Naive B cell (primary cell): ENCODE measurements at regions not wholly inside any gene's neighbourhood (a gene's known extent, or its start where the extent isn't known, plus 50 kb on each side); places are given as distances from the start of the nearest gene placed in this dataset.

ENCODE experiments used
- ATAC-seq, 2 donors: fragments of 150-1000 bp; cut with Tn5 transposase; 2 replicates each; pipeline ENCODE4 v1.10.0; 2021; ENCODE audit warnings: low read depth in 2 of 2, mild to moderate bottlenecking in 2 of 2, moderate library complexity in 2 of 2
- DNase-seq: peaks from one replicate; pipeline ENCODE4 v3.0.0; 2022
- H3K27ac Mint-ChIP-seq, 6 donors: one replicate each; pipeline ENCODE4 v1.8.0; 2020 to 2022; ENCODE audit warnings: mild to moderate bottlenecking in 6 of 6, mixed read lengths in 6 of 6, moderate library complexity in 5 of 6, inconsistent platforms in 2 of 6
- H3K27me3 Mint-ChIP-seq, 3 donors: one replicate each; pipeline ENCODE4 v1.8.0; 2021 to 2022; ENCODE audit warnings: mixed read lengths in 3 of 3, mild to moderate bottlenecking in 1 of 3
- H3K36me3 Mint-ChIP-seq, 2 donors: one replicate each; pipeline ENCODE4 v1.8.0; 2020 to 2022; ENCODE audit warnings: mixed read lengths in 2 of 2, inconsistent platforms in 1 of 2, mild to moderate bottlenecking in 1 of 2
- H3K4me1 Mint-ChIP-seq, 3 donors: one replicate each; pipeline ENCODE4 v1.8.0; 2020 to 2022; ENCODE audit warnings: mixed read lengths in 3 of 3, inconsistent platforms in 1 of 3, mild to moderate bottlenecking in 1 of 3, moderate library complexity in 1 of 3
- H3K4me3 Mint-ChIP-seq, 8 donors: one replicate each; pipeline ENCODE4 v1.8.0; 2020 to 2022; ENCODE audit warnings: mild to moderate bottlenecking in 8 of 8, mixed read lengths in 8 of 8, moderate library complexity in 8 of 8, inconsistent platforms in 2 of 8
- H3K9me3 Mint-ChIP-seq, 7 donors: one replicate each; pipeline ENCODE4 v1.8.0; 2020 to 2022; ENCODE audit warnings: mixed read lengths in 7 of 7, mild to moderate bottlenecking in 5 of 7, inconsistent platforms in 2 of 7, moderate library complexity in 1 of 7

DNA sequence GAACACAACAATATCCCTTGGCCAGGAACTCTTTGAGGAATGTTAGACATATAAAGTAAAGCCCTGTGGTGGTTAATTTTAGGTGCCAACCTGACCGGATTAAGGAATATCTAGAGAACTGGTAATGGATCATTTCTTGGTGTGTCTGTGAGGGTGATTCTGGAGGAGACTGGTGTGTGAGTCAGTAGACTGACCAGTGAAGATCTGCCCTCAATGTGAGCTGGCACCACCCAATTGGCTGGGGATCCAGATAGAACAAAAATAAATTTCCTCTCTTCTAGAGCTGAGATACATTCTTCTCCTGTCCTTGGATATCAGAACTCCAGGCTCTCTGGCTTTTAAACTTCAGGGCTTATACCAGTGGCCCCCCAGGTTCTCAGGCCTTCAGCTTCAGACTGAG lies 56.2 kb upstream of the TNPO1 start:
- peak overlapping the region in 1 of 6 donors; percentile 30 for H3K27ac Mint-ChIP-seq
- H3K36me3 Mint-ChIP-seq: no peaks in the 10 kb centered on the region
- no peak for DNase-seq

DNA sequence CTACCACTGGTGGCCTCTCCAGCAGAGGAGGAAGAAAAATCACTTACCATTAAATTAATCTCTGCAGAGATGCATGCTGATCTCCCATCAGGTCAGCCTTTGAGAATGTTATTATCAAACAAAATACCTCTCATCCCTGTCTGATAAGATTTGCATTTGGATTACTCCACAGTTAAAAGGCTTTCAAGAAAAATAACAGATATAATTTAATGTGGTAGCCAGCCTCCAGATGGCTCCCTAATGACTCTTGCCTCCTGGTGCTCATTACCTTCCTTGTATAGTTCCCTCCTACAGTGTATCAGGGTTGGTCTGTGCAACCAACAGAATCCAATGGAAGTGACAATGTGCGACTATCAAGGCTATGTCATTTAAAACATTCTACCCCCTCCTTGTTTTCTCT lies 63.6 kb upstream of the TNPO1 start:
- ATAC-seq: no peak
- no peak for DNase-seq
- H3K4me1 Mint-ChIP-seq: no peaks in the 10 kb centered on the region
- H3K4me3 Mint-ChIP-seq: no peak overlapping the region
- H3K27me3 Mint-ChIP-seq: peaks cover 7 to 23% (median 13%) of the 10 kb centered on the region in 3 donors
- peaks cover 0 to 8% (median 2%) of the 10 kb centered on the region in 7 donors for H3K9me3 Mint-ChIP-seq
- no peak overlapping the region for H3K27ac Mint-ChIP-seq
- peaks cover 0 to 2% of the 10 kb centered on the region in 2 donors for H3K36me3 Mint-ChIP-seq

More for the DNA sequence above, 56.2 kb upstream of the TNPO1 start:
- H3K27me3 Mint-ChIP-seq: peaks cover 13 to 35% (median 32%) of the 10 kb centered on the region in 3 donors
- H3K9me3 Mint-ChIP-seq: peaks cover 0 to 9% (median 2%) of the 10 kb centered on the region in 7 donors
- ATAC-seq: no peak
- no peaks in the 10 kb centered on the region for H3K4me1 Mint-ChIP-seq
- H3K4me3 Mint-ChIP-seq: no peak overlapping the region

DNA sequence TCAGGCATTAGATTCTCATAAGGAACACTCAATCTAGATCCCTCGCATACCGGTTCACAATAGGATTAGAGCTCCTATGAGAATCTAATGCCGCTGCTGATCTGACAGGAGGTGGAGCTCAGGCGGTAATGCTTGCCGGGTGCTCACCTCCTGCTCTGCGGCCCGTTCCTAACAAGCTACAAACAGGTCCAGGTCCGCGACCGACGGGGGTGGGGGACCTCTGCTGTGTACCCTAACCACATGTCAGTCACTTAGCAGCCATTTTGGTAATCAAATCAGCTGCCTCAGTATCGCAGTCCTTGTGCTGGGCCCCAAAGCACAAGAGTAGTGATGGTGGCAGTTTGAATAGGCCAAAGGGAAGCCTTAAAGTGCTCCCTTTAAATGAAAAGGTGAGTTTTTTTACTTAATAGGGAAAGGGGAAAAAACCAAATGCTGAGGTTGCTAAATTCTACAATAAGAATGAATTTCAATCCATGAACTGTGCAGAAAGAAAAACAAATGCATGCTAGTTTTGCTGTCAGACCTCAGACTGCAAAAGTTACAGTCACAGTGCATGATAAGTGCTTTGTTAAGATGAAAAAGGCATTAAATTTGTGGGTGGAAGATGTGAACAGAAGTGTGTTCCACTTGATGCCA lies 67.0 kb upstream of the TNPO1 start:
- peaks cover 0 to 8% of the 10 kb centered on the region in 2 donors for H3K36me3 Mint-ChIP-seq
- DNase-seq (no peak), ATAC-seq (no peak)
- no peak overlapping the region for H3K27ac Mint-ChIP-seq
- no peak overlapping the region for H3K4me3 Mint-ChIP-seq
- H3K9me3 Mint-ChIP-seq: peaks cover 0 to 13% (median 0%) of the 10 kb centered on the region in 7 donors
- H3K27me3 Mint-ChIP-seq: peaks cover 0 to 26% (median 19%) of the 10 kb centered on the region in 3 donors
- no peaks in the 10 kb centered on the region for H3K4me1 Mint-ChIP-seq

DNA sequence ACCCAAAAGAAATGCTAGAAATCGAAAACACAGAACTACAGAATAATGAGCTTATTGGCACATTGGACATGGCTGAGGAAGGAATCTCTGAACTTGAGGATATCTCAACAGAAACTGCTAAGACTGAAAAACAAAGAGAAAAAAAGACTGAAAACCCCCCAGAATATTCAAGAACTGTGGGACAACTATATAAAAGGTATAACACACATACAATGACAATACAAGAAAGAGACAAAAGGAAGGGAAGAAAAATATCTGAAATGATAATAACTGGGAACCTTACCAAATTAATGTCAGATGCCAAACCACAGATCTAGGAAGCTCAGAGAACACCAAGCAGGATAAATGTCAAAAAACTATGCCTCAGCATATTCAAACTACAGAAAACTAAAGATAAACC lies 68.6 kb upstream of the TNPO1 start:
- no peak overlapping the region for H3K4me3 Mint-ChIP-seq
- no peaks in the 10 kb centered on the region for H3K4me1 Mint-ChIP-seq
- H3K36me3 Mint-ChIP-seq: peaks cover 0 to 8% of the 10 kb centered on the region in 2 donors
- no peak for DNase-seq
- peak overlapping the region in 1 of 6 donors; percentile 15 for H3K27ac Mint-ChIP-seq
- ATAC-seq: no peak
- peaks cover 0 to 13% (median 0%) of the 10 kb centered on the region in 7 donors for H3K9me3 Mint-ChIP-seq
- peaks cover 9 to 37% (median 15%) of the 10 kb centered on the region in 3 donors for H3K27me3 Mint-ChIP-seq

DNA sequence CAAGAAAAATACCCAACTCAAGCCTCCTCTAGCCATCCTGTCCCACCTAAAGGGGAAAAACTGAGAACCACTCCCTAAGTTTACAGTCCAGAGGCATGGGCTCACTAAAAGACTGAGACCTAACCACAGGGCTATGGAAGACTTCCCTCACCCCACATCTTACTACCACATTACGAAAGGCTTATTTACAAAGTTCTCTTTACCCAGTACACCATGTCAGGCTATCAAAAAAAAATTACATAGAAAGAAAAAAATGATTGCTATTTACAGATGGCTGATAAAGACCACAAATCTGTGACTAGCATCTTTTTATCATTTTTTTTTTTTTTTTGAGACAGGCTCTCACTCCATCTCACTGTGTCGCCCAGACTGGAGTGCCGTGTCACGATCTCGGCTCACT lies 69.7 kb upstream of the TNPO1 start:
- Mint-ChIP-seq H3K4me3 (peak overlapping the region in 1 of 8 donors; percentile 34), H3K9me3 (peaks cover 0 to 13% (median 0%) of the 10 kb centered on the region in 7 donors)

DNA sequence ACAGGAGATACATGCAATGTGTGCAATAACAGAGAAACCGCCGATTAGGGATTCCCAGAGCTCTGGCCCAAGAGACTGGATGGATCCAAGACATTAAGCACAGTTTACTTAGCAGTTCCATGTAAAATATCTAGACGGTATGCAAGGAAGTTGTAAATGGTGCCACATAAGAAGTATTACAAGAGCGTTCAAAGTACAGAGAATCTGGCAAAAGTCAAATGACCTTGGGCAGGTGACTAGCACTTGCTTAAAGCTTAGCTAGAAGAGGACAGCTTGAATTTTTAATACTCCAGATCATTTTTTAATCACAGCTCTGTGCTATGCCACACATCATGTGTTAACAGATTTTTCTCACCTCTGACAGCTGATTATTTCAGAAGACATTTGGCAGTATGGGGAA lies 72.3 kb upstream of the TNPO1 start:
- Mint-ChIP-seq H3K36me3 (peaks cover 0 to 8% of the 10 kb centered on the region in 2 donors), H3K4me3 (no peak overlapping the region), H3K4me1 (no peaks in the 10 kb centered on the region), H3K27me3 (peaks cover 9 to 25% (median 11%) of the 10 kb centered on the region in 3 donors), H3K9me3 (peaks cover 0 to 13% (median 0%) of the 10 kb centered on the region in 7 donors), H3K27ac (no peak overlapping the region)
- ATAC-seq: no peak
- no peak for DNase-seq

More for the DNA sequence above, 69.7 kb upstream of the TNPO1 start:
- H3K4me1 Mint-ChIP-seq: no peaks in the 10 kb centered on the region
- H3K27ac Mint-ChIP-seq: no peak overlapping the region
- ATAC-seq (no peak), DNase-seq (no peak)
- peaks cover 9 to 37% (median 15%) of the 10 kb centered on the region in 3 donors for H3K27me3 Mint-ChIP-seq
- peaks cover 0 to 8% of the 10 kb centered on the region in 2 donors for H3K36me3 Mint-ChIP-seq

DNA sequence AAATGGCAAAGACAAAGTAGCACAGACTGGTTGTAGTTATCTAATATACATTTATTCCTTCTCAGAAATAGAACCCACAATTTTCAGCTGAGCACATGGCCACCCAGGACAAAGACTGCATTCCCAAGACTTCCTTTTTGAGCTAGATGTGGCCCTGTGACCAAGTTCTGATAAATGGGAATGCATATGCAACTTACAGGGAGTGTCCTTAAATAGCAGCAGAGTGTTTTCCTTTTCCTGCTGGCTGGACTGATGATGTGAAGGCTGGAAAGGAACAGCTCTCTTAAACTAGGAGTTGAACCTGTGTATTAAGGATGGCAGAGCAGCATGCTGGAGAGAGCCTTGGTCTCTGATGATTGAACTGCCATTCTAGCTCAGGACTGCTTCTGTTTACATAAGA lies 74.7 kb upstream of the TNPO1 start:
- ATAC-seq: no peak
- H3K9me3 Mint-ChIP-seq: peaks cover 0 to 6% (median 0%) of the 10 kb centered on the region in 7 donors
- no peaks in the 10 kb centered on the region for H3K36me3 Mint-ChIP-seq
- no peak overlapping the region for H3K4me3 Mint-ChIP-seq
- no peak for DNase-seq
- H3K4me1 Mint-ChIP-seq: no peaks in the 10 kb centered on the region
- peaks cover 11 to 23% (median 18%) of the 10 kb centered on the region in 3 donors for H3K27me3 Mint-ChIP-seq
- no peak overlapping the region for H3K27ac Mint-ChIP-seq

DNA sequence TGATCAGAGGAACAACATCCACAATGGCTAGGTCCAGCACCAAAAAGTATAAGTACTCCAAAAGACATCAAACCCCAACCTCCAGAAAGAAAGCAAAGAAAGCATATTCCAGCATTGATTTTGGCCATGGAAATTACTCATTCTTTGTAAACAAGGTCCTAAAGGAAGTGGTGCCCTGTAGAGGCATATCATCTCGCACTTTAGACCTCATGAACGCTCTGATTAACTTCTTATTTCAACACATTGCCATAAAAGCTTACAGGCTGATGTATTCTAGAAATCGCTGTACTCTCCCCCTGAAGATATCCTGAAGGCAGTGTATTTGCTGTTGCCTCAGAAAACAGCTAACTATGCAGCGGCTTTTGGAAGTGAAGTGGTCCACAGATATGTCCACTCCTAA lies 82.7 kb upstream of the TNPO1 start:
- no peak for ATAC-seq
- H3K36me3 Mint-ChIP-seq: no peaks in the 10 kb centered on the region

DNA sequence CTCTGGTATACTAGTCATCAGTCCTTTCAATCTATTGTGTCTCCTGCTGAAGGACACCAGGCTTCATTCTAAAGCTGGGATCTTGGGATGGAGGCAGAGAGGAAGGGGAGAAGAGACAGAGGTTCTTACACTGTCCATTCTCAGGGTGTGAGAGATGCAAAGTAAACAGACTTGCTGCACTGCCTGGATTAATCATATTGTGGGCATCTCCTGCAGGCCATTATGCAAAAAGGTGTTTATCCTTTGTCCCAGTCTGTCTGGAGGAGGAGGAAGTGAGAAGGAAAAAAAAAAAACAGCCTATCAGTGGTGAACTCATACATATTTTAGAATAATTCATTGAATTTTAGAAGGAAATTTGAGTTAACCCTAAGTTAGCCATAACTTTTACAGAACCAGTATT lies 92.9 kb upstream of the TNPO1 start:
- Mint-ChIP-seq H3K27ac (no peak overlapping the region), H3K9me3 (peaks cover 0 to 4% (median 1%) of the 10 kb centered on the region in 7 donors), H3K4me1 (no peaks in the 10 kb centered on the region), H3K27me3 (peaks cover 18 to 24% (median 19%) of the 10 kb centered on the region in 3 donors), H3K4me3 (no peak overlapping the region), H3K36me3 (no peaks in the 10 kb centered on the region)
- DNase-seq: no peak
- no peak for ATAC-seq

More for the DNA sequence above, 82.7 kb upstream of the TNPO1 start:
- H3K4me3 Mint-ChIP-seq: no peak overlapping the region
- H3K4me1 Mint-ChIP-seq: no peaks in the 10 kb centered on the region
- H3K9me3 Mint-ChIP-seq: peaks cover 0 to 21% (median 4%) of the 10 kb centered on the region in 7 donors
- no peak overlapping the region for H3K27ac Mint-ChIP-seq
- DNase-seq: no peak
- peaks cover 0 to 12% (median 0%) of the 10 kb centered on the region in 3 donors for H3K27me3 Mint-ChIP-seq

DNA sequence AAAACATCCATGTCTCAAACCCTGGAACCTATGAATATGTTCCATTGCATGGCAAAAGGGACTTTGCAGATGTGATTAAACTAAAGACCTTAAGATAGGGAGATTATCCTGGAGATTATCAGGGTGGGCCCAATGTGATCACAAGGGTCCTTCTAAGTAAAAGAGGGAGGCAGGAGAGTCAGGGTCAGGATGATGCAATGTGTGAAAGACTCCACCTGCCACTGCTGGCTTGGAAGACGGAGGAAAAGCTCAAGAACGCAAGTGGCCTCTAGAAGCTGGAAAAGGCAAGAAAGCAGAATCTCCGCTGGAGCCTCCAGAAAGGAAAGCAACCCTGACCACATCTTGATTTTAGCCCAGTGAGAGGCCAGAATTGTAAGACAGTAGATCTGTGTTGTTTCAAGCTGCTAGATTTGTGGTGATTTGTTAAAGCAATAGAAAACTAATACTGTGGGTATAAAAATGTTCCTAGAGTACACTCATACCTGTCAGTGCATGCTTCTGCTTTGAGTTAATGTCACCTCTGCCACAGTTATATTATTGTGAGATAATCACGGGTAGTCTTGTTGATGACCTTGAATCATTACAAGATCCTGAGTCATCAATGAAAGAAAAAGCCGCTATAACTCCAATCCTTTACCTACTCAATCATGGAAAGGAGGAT lies 93.5 kb upstream of the TNPO1 start:
- H3K27ac Mint-ChIP-seq: no peak overlapping the region

DNA sequence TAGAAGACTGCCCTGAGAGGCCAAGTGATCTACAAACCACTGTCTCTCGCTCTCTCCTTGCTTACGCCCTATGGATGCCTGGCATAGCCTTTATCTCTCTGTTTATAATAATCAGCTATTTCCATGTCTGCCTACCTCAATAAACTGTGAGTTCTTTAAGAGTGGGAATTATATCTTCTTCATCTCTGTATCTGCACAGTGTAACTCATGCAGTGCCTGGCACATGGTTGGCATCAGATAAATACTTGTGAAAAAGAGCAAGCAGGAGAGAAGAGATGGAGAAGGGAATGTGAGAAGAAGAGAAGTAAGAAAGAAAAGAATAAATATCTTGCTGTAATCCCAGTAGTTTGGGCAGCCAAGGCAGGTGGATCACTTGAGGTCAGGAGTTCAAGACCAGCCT lies 94.6 kb upstream of the TNPO1 start:
- Mint-ChIP-seq H3K36me3 (no peaks in the 10 kb centered on the region), H3K9me3 (peaks cover 0 to 4% (median 1%) of the 10 kb centered on the region in 7 donors), H3K4me3 (no peak overlapping the region), H3K27me3 (peaks cover 13 to 19% (median 16%) of the 10 kb centered on the region in 3 donors), H3K4me1 (no peaks in the 10 kb centered on the region), H3K27ac (peak overlapping the region in 1 of 6 donors; percentile 6)
- ATAC-seq: no peak
- DNase-seq: no peak

More for the DNA sequence above, 93.5 kb upstream of the TNPO1 start:
- DNase-seq (no peak), ATAC-seq (no peak)
- H3K36me3 Mint-ChIP-seq: no peaks in the 10 kb centered on the region
- peaks cover 18 to 24% (median 19%) of the 10 kb centered on the region in 3 donors for H3K27me3 Mint-ChIP-seq
- H3K9me3 Mint-ChIP-seq: peaks cover 0 to 4% (median 1%) of the 10 kb centered on the region in 7 donors
- no peak overlapping the region for H3K4me3 Mint-ChIP-seq
- no peaks in the 10 kb centered on the region for H3K4me1 Mint-ChIP-seq

DNA sequence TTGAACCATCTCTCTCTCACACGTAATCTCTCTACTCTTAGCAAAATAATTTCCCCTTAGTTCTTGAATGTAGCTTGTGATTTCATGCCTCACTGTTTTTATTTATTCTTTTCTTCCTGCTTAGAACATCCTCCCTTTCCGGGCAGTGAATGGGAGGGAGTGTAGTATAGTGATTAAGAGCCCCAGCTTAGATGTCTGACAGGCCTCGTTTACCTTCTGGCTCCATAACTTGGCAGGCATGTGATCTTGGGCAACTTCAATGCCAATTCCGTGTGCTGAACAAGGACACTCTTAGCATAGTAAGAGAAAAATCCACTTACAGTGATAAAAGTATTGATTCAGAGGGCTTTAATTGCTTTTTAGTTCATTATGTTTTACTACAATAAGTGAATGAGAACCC lies 96.3 kb upstream of the TNPO1 start:
- H3K4me3 Mint-ChIP-seq: no peak overlapping the region
- DNase-seq: no peak
- peaks cover 0 to 2% (median 0%) of the 10 kb centered on the region in 7 donors for H3K9me3 Mint-ChIP-seq
- peaks cover 13 to 16% (median 14%) of the 10 kb centered on the region in 3 donors for H3K27me3 Mint-ChIP-seq
- no peaks in the 10 kb centered on the region for H3K4me1 Mint-ChIP-seq
- ATAC-seq: no peak
- H3K36me3 Mint-ChIP-seq: no peaks in the 10 kb centered on the region
- no peak overlapping the region for H3K27ac Mint-ChIP-seq

DNA sequence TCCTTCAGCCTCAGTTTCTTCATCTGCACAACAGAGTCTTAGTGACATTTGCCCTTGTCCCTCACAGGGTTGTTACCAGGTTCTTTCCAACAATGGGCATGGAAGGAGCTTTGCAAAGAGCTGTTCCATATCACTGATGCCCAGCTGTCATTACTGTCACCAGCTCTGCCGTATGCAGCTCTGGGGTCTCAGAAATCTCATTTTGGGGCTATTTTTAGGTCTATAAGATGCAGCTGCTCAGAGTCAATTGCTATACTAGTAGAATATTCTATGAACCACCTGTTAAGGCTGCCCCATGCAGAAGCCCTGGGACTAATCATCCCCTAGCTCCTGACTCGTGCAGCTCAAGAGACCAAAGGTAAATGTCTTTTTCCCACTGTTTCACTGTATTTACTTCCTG lies 105.1 kb upstream of the TNPO1 start:
- H3K9me3 Mint-ChIP-seq: peaks cover 0 to 6% (median 0%) of the 10 kb centered on the region in 7 donors
- H3K4me3 Mint-ChIP-seq: no peak overlapping the region
- no peaks in the 10 kb centered on the region for H3K4me1 Mint-ChIP-seq
- no peaks in the 10 kb centered on the region for H3K36me3 Mint-ChIP-seq
- H3K27ac Mint-ChIP-seq: no peak overlapping the region
- ATAC-seq (no peak), DNase-seq (no peak)
- H3K27me3 Mint-ChIP-seq: peaks cover 22 to 38% (median 24%) of the 10 kb centered on the region in 3 donors

DNA sequence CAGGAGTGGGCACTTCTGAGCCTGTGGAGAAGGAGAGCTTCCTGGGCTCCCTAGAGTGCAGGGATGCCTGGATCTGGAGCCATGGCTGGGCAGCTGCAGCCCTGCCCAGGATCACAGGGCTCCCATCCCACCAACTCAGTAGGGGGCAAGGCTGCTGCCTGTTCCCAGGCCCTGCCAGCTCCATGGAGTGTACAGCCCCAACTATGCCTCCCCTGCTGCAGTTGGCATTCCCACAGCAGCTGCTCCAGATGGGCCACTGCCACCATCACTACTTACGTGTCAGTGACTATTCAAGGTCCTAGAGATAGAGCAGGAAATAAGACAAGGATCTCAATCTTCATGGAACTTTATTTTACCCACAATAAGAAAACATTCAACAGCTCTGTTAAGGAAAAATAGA lies 107.1 kb upstream of the TNPO1 start:
- no peaks in the 10 kb centered on the region for H3K36me3 Mint-ChIP-seq
- DNase-seq (no peak), ATAC-seq (no peak)
- H3K27me3 Mint-ChIP-seq: peaks cover 24 to 38% (median 31%) of the 10 kb centered on the region in 3 donors
- H3K4me3 Mint-ChIP-seq: no peak overlapping the region
- H3K9me3 Mint-ChIP-seq: peaks cover 0 to 6% (median 0%) of the 10 kb centered on the region in 7 donors
- H3K4me1 Mint-ChIP-seq: no peaks in the 10 kb centered on the region
- no peak overlapping the region for H3K27ac Mint-ChIP-seq
